Glomerular visceral epithelial cell (primary cell): ENCODE measurements at regions not wholly inside any gene's neighbourhood (a gene's known extent, or its start where the extent isn't known, plus 50 kb on each side); places are given as distances from the start of the nearest gene placed in this dataset.
"Not testable (repeated sequence)": the region's sequence is repeated elsewhere in the genome, so short reads cannot be mapped to it uniquely, and the experiment has no call there.

Source experiments
- DNase-seq: peaks from one replicate; pipeline ENCODE4 v3.0.0-alpha.2; 2016; ENCODE audit errors: extremely low spot score

- no peak for DNase-seq
These were observed 176.1 kb downstream of the ISL1 start for GRCh38 chr5:51559339-51559738.

GRCh38 chr5:51559921-51560658 lies 176.8 kb downstream of the ISL1 start:
- no peak for DNase-seq

DNA sequence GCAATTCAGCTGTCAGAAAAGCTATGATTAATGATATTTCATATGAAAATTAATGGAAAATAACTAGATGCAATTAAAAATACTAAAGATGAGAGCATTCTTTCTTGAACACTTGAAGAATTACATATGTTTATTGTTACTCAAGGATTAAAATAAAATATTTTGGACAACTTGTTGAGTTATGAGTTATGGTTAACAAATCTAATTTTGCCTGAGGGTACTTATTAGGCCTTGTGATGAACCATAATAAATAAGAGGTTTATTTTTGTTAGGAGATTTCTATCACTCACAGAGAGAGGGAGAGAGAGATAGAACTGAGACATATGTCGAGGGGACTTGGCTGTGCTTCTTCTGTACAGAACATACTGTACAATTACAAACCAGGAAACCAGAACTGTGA lies 183.7 kb downstream of the ISL1 start:
- DNase-seq, result no peak

GRCh38 chr5:51567636-51568035 lies 184.4 kb downstream of the ISL1 start:
- no peak for DNase-seq

DNA sequence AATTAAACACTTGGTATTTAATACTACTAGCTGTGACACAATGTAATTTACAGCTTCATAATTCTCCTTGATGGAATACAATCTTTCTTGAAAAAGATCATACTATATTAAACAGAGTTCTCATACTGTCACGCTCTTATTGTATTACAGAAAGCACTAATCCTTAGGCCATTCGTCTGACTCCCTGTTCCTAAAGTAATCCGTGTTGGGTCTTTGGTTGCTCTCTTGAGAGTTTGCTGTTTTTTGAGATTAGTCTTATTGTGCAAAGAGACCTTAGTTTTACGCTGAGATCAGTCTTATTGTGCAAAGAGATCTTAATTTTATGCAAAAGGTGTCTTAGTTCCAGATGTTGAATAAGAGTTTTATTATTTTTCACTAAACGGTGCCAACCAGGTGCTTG lies 190.6 kb downstream of the ISL1 start:
- DNase-seq, result no peak

DNA sequence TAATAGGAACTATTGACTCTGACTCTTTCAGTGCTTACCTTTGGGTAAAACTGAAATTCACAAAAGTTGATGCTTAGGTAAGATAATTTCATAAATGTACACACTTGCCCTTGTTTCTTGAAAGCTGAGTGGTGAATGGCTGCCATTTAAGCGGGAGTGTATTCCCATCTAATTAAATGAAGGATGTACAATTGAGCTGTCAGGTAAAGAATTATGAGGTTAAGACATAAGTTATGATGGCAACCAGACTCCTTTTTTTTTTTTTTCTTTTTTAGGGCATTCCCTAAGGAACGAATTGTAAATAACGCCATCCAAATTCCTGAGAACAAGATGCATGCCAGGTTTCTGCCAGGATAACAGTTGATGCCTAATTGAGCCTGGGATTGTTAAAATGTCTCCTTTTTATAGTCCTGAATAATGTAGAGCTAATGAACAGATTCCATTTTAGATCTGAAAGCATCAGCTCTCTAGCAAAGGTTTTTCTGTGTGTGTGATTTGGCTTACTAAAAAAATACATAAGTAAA lies 199.7 kb downstream of the ISL1 start:
- DNase-seq, result no peak

- DNase-seq, result no peak
These were observed 214.8 kb downstream of the ISL1 start for GRCh38 chr5:51598026-51598425.

- DNase-seq, result no peak
These were observed 216.3 kb downstream of the ISL1 start for GRCh38 chr5:51599587-51599986.

- no peak for DNase-seq
These were observed 221.1 kb downstream of the ISL1 start for GRCh38 chr5:51604324-51604723.

GRCh38 chr5:51606921-51607320 lies 223.7 kb downstream of the ISL1 start:
- DNase-seq, result no peak

- no peak for DNase-seq
These were observed 235.0 kb downstream of the ISL1 start for GRCh38 chr5:51618234-51618633.

DNA sequence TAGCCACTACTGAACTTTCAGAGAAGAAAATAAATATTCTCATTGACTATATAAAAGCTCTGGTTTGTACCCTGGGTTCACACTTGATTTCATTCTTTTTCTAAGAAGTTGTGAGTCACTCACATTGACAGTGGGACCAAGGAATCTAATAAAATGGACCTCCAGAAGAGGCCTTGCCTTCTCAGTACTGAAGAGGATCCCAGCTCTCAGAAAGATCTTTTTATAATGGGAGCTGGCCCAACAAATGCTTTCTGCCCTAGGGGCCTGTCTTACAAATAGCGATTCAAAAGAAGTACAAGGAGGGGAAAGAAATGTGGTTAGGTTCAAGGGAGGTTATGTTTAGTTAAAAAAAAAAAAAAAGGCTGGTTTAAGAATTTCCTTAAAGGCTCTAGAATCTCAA lies 237.9 kb downstream of the ISL1 start:
- no peak for DNase-seq

GRCh38 chr5:51622161-51622790 lies 239.0 kb downstream of the ISL1 start:
- DNase-seq, result no peak

DNA sequence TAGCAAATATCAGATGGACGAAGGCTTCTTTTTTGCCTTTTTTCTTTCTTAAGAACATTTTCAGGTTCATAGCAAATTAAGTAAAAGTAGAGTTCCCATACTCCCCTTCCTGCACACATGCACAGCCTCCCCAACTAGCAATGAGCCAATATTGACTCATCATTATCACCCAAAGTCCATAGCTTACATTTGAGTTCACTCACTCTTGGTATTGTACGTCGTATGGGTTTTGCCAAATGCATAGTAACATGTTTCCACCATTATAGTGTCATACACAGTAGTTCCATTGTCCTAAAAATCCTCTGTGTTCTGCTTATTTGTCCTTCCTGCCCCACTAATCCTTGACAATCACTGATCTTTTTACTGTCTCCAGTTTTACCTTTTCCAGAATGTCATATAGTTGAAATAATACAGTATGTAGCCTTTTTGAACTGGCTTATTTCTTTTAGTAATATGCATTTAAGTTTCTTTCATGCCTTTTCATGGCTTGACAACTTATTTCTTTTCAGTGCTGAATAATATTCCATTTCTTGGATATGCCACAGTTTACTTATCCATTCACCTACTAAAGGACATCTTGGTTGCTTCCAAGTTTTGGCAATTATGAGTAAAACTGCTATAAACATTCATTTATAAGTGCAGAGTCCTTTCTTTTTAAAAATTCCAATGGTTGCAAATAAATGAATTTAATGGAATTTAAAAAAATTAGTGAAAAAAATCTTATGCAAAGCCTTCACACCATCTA lies 242.1 kb downstream of the ISL1 start:
- DNase-seq, result no peak

DNA sequence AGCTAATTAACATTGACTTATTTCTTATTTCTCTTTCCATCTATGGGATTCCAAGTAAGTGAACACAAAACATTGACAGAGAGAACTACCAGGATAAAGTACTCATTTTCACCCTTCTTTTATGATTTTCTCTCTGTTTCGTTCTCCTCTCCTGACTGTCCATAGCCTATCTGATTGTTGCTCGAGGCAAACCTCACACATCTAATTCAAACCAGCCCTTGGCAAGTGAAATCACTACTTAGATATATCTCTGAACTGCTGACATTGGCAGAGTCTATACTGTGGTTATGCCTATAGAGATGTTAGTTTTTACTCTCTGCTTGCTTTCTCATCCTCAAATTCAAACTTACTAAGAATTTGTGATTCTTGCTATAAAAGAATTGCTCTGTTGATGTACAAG lies 248.8 kb downstream of the ISL1 start:
- no peak for DNase-seq

- DNase-seq, result no peak
These were observed 249.5 kb downstream of the ISL1 start for GRCh38 chr5:51632793-51633192.

DNA sequence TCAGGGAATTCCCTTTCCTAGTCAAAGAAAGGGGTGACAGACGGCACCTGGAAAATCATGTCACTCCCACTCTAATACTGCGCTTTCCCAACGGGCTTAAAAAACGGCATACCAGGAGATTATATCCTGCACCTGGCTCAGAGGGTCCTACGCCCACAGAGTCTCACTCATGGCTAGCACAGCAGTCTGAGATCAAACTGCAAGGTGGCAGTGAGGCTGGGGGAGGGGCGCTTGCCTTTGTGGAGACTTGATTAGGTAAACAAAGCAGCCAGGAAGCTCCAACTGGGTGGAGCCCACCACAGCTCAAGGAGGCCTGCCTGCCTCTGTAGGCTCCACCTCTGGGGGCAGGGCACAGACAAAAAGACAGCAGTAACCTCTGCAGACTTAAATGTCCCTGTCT lies 253.7 kb downstream of the ISL1 start:
- not testable (repeated sequence) for DNase-seq

DNA sequence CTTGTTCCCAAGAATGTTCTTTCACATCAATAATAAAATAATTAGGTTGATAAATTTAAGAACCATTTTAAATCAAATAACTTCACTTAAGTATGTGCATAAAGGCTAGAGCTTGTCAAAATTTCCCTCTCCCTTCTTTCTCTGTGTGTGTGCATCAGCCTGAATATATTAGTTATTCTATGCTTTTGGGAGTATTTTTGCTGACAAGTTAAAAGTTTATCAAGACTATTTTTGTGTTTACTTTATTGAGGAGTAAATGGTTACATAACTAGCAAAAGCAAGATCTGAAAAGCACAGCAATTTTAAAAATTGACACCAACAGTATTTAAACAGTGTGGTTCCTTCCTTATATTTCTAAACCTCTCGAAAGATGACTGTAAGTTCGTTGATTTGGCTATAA lies 261.7 kb downstream of the ISL1 start:
- DNase-seq, result no peak

DNA sequence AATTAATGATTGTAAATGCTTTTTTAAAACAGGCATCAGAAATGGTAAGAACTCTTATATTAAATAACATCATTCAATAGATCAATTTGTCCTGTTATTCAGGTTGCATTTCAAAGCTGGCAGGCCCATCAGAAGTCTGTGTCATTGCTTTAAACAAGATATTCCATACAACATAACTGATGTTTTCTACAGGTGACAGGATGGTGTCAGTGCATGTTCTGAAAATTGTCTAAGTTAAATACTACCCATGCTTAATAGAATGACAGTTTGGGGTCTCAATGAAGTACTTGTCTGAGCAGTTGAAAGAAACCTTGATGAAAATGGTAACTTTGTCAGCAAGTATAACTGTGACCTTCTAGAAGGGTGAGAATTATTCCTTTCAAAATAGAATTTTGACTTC lies 263.2 kb downstream of the ISL1 start:
- no peak for DNase-seq

GRCh38 chr5:51650824-51651223 lies 267.6 kb downstream of the ISL1 start:
- DNase-seq, result peak; percentile 6

- DNase-seq, result peak; percentile 91
These were observed 268.2 kb downstream of the ISL1 start for GRCh38 chr5:51651476-51651875.

DNA sequence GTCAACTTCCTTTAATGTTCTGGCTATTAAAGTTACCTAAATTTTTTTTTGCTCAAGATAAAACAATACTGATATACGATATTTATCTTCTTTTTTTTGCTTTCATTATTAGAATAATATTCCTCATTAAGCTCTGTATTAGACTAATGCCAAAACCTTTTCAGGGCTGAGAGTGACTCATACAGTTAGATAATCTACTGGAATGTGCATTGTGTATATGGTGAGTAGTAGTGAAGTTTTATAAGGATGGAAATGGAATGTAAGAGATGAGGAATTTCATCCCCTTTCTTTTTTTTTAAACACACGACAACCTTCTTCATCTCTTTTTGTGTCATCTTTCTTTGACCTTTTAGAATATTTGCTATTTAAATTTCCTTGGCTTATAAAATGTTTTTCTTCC lies 268.6 kb downstream of the ISL1 start:
- peak; percentile 62 for DNase-seq

- peak; percentile 64 for DNase-seq
These were observed 269.7 kb downstream of the ISL1 start for GRCh38 chr5:51652980-51653379.
